Stimulated activated CD4-positive, alpha-beta T cell treated with anti-CD3 and anti-CD28 coated beads, TNF-alpha, amount 100 ng/mL, for 24 hours (primary cell): ENCODE measurements at regions not wholly inside any gene's neighbourhood (a gene's known extent, or its start where the extent isn't known, plus 50 kb on each side); places are given as distances from the start of the nearest gene placed in this dataset.
"Not testable (repeated sequence)": the region's sequence is repeated elsewhere in the genome, so short reads cannot be mapped to it uniquely, and the experiment has no call there.

Experiments used
- DNase-seq, 3 experiments: peaks; one replicate each; pipeline ENCODE4 v3.0.0-alpha.2; 2020; ENCODE audit warnings: low read depth in 3 of 3

DNA sequence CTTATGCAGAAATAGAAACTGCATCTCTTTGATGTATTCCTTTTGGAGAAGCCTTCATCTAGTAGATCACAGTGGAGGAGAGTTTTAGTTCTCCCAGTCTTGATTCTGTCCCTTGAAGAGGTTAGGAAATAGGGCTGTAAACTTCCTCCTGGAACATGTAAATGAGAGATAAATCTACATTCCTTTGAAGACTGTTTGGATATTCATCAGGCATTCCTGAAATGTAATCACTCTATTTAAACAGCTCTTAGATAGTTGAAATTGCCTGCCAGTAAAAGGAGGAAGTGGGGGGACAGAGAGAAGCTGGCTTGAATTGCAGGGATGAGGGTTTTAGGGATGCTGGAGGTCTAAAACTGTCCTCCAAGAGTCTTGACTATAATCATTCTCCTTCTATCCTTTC, 254.3 kb upstream of the LRRC3B start:
- DNase-seq, result no peak

GRCh38 chr3:26369133-26369532, 253.4 kb upstream of the LRRC3B start:
- DNase-seq, result no peak

- no peak for DNase-seq
Observed at GRCh38 chr3:26375843-26376530, 246.6 kb upstream of the LRRC3B start.

DNA sequence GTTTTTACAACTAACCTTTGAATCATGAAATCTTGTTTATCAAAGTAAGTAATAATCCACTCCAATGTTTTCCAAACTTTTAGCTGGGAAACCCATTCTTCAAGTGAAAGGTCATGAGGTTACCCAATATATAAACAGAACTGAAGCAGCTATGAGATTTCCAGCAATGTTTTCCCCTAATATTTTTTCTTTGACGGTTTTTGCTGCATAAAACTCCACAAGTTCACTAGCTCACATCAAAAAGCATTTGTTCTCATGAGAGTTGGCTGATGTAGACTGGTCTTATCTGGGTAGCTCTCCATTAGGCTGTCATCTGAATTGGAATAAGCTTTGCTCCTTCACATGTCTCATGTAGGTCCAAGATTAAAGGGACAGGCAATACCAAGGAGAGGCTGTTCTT, 241.2 kb upstream of the LRRC3B start:
- DNase-seq, result no peak

DNA sequence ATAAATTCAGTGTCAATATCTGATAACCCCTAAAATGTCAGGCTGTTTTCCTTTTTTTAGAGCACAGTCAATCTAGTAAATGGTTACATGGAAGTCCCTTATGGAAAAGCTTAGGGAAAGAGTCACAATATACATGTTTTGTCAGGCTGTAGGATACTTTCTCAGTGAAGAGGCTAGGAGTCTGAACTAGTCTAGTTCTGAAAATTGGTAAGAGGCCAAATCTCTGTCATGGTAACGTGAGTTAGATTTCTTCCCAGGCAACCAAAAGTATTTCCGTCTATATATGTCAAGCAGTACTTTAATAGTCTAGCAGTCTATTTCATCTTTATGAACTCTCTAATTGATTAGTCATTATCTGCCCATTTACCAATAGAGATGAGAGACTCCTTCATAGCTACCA, 215.9 kb upstream of the LRRC3B start:
- DNase-seq, result no peak

- DNase-seq, result no peak
Observed at GRCh38 chr3:26418553-26418952, 204.0 kb upstream of the LRRC3B start.

DNA sequence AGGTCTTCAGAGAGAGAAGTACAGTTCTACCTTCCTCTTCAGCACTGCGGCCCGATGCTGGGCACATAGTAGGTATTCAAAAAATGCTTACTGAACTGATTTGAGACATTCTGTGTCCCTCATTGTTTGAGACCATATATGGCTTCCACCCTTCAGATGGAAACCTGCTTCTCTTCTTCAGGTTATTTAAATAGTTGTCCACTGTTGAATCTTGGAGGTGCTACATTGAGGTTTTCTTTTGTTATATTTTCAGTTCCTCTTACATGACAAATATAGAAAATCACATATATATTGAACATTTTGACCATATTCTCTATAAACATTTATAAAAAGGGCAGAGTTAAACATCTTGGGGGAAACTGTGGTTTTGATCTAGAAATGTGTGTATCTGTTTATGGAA, 200.2 kb upstream of the LRRC3B start:
- no peak for DNase-seq

GRCh38 chr3:26425076-26425475, 197.5 kb upstream of the LRRC3B start:
- DNase-seq, result no peak

DNA sequence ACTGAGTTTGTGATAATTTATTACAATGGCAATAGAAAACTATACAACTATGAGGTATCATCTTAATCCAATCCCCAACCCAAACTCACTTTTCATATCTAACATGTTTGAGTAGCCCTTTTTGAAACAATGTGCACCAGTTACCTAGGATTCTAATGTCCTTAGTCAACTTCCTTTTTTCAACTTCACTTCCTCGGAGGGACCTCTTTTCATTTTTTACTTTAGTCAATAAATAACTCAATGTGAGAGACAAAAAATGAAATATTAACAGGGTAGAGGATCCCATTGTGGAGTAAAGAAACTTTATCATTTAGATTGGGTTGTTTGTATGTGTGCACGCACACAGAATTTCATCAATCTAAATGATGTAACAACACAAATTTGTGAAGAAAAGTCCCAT, 193.6 kb upstream of the LRRC3B start:
- DNase-seq, result no peak

GRCh38 chr3:26437678-26438077, 184.9 kb upstream of the LRRC3B start:
- DNase-seq, result no peak

DNA sequence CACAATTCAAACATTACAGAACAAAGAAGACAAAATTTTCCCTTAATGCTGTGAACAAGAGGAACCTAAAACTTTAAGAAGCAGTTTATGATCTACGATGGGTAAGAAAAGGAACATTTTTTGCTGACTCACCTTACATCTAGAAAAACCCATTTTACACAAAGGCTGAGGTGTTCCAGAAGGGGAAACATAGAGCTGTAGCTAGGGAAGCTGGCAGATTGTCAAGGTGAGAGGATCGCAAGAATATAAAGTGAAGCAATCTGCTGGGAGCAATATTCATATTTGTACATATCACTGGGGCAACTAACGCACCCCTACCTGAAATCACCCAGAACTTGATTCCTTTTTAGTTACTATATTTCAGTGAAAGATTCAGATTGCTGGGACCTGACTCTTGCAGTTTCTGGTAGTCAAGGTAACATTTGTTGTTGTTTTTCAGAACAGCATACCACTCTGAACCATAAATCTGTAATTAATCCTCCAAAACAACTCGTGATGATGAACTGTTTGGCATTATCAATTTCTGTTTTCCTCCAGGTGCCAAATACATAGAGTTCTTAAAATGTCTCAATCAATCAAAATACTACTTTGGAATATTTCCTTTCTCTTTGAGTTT, 184.1 kb upstream of the LRRC3B start:
- no peak for DNase-seq

DNA sequence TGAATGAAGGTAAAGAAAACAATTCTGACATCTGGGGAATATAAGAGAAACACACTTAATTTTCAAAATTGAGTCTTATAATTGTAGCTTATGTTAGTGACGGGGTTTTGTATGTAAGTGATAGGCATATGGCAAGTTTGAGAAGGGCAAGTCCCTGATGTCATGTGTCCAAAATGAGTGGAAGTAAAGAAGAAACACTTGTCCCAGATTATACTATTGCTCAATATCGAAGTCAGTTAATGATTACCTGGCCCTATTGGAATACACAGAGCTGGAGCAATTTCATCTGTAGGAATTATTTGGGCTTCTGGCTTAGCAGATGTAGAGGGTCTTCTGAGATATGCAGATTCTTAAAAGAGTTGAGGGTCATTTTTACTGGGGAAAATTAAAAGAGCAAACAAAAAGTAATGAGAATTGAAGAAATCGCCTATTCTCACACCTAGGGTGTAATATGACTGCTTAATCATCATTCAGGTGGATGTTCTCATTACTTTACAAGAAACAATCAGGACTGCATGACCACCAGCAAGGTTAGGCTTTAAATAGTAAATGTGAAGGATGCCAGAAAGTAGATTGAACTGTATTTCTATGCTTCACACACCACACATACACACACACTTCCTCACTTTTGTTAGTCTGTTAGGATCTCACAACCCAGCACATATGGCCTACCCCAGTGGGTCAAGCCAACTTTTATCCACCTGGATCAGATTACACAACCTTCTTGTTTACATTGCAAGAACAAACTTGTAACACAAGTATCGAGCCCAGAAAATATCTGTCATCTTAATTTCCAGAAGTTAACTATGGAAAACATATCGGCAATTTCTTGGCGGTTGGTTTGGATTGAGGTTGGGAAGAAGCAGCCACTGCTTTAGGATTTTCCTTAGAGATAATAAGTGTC, 183.3 kb upstream of the LRRC3B start:
- DNase-seq, result no peak

DNA sequence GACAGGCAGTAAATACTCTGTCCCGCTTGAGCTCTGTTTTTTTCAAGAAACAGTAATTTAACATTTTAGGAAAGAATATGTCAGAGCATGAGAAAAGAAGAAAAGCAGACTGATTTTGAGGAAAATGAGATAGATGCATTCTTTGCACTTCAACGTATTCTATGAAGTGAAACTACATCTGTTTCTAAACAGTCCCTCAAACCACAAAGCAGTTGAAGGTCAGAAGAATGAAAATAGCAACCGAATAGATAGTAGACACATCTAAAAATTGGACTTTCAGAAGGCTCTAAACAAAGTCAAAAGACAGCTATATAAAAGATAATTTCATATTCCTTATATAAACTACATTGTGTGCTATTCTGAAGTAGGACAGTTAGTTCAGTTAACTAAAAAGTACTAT, 172.6 kb upstream of the LRRC3B start:
- DNase-seq, result no peak

- no peak for DNase-seq
Observed at GRCh38 chr3:26452363-26452762, 170.2 kb upstream of the LRRC3B start.

DNA sequence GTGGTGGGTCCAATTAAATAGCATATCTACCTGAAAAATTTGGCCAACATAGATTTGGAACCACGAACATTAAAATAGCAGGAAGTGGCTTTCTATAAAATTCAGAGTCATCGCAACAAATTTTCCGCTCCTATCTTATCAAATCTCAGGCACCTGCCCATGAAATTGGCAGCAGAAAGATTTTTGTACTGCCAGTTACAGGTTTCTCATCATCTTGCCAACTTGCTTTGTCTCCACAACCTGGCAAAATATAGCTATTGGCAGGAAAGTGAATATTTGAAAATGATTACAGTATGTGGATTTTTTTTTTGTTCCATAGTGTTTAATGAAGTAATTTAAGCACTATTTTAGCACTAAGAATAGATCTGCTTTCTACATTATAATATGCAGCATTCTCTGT, 161.6 kb upstream of the LRRC3B start:
- no peak for DNase-seq

GRCh38 chr3:26472345-26472744, 150.2 kb upstream of the LRRC3B start:
- DNase-seq, result no peak

- no peak for DNase-seq
Observed at GRCh38 chr3:26474706-26475105, 147.9 kb upstream of the LRRC3B start.

DNA sequence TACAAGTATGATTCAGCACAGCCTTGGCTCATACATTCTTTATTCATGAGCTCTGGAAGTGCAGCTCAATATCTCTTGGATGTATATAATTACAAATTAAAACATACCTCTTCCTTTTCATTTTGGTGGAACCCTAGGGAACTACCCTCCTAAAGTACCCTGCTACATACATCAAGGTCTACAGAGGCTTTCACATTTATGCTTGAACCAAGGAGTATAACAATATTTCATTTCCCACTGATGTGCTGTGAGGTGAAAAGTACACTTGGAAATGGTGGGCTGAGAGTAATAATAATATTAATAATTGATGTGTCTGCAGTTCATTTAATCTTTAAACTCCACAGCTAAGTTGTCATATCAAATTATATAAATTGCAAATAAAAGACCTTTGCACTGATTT, 142.2 kb upstream of the LRRC3B start:
- DNase-seq, result no peak

DNA sequence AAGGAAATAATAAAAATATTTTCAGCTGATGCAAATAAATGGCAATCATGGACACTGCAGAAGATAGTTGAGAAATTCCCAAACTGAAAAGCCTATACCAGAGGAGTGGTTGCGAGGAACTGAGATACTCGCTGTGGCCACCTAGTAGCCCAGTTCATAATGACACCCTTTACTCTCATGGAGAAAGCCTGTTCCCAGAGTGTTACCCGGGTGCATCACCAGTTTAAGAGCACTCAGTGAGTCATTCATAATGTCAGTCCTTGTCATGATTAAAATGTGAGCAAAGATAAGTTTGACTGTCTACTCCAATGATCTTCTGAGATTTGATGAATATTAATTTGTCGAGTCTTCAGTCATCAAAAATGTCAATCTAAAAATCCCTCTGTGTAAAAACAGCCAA, 138.4 kb upstream of the LRRC3B start:
- no peak for DNase-seq

GRCh38 chr3:26498271-26498670, 124.3 kb upstream of the LRRC3B start:
- no peak for DNase-seq

DNA sequence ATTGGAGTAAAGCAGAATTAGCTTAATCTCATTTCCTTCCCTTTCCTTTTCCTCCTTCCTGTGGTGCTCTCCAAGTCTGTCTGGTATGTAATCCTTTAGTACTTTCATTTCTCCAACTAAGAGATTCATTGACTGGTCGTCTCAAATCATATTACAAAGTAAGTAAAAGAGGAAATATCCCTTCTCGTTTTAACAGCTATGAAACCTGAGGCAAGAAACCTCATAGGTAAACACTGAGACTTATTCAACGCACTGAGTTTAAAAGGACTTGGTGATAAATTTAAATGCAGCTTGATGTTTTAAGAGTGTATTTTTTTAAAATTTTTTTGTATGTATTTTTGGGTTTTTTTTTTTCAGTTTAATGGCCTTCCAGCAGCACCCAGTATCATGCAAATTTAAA, 117.2 kb upstream of the LRRC3B start:
- DNase-seq, result no peak

DNA sequence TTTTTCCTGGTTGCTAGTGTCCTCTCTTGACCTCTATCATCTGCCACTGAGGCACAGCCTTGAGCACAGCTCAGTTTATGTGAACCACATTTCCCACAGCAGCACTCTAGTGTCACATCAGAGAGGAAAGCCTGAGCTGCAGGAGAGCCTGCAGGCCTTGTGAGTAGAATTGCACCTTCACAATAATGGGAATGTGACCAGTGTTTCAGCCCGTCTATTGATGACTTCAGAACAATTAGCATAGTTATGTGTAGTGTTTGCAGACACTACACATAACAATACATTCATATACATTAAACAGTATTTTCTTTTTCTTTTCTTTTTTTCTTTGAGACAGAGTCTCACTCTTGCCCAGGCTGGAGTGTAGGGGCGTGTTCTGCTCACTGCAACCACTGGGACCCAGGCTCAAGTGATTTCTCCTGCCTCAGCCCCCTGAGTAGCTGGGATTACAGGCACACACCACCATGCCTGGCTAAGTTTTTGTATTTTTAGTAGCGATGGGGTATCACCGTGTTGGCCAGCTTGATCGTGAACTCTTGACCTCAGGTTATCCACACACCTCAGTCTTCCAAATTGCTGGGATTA, 108.0 kb upstream of the LRRC3B start:
- DNase-seq, result not testable (repeated sequence)

- DNase-seq, result no peak
Observed at GRCh38 chr3:26515351-26515750, 107.2 kb upstream of the LRRC3B start.
